ENCODE measurements at regions not wholly inside any gene's neighbourhood (a gene's known extent, or its start where the extent isn't known, plus 50 kb on each side); places are given as distances from the start of the nearest gene placed in this dataset.

DNA sequence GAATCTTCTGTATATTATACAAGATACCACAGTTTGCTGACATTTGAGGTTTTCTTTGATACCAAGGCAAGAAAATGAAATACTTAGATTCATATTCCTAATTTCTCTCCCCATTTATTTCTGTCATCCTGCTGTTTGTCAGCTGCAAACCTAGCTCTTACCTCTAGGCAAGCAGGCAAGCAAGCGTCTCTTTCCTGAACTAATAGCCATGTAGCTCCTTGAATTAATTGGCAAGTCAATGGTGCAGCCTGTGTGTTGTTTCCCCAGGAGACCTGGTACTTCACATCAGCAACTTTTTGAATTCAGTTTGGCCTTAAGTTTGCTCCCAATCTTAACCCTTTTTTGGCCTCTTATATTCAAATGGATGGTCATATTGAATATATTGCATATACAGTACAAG is 573.6 kb upstream of the ARRDC3 start:
- H3K36me3 ChIP-seq (ENCODE audit: control insufficient read depth, insufficient read depth, low read length): no peaks in the 10 kb centered on the region
- DNase-seq (ENCODE audit: low read depth in 2 of 2): no peak
- H3K27me3 ChIP-seq (ENCODE audit: control insufficient read depth, insufficient read depth, low read length): no peaks in the 10 kb centered on the region
- no peak overlapping the region for H3K4me3 ChIP-seq (replicated peaks in 1 of 4; ENCODE audit: control extremely low read depth in 1 of 4, insufficient read depth in 1 of 4, low read depth in 3 of 4, low read length in 4 of 4)
- no peaks in the 10 kb centered on the region for H3K4me1 ChIP-seq (ENCODE audit: control insufficient read depth, extremely low read depth, insufficient read depth, low read length)
- no peak for TF ChIP-seq EZH2 (IDR thresholded peaks at IDR 0.05; ENCODE audit: low read length, missing control alignments)
- TF ChIP-seq CTCF (conservative IDR thresholded peaks at IDR 0.05 in 1 of 2, IDR thresholded peaks at IDR 0.05 in 1 of 2; ENCODE audit: low read depth in 1 of 2, low read length in 2 of 2): no peak
- H3K79me2 ChIP-seq (ENCODE audit: control insufficient read depth, insufficient read depth, low read length): no peaks in the 10 kb centered on the region
- H3K9me3 ChIP-seq (ENCODE audit: control insufficient read depth, insufficient read depth, low read depth, low read length): no peaks in the 10 kb centered on the region
- no peak overlapping the region for H2AFZ ChIP-seq (ENCODE audit: low read length)
- H3K9ac ChIP-seq (ENCODE audit: insufficient read depth, low read length): no peak overlapping the region
- H3K27ac ChIP-seq (ENCODE audit: insufficient read depth, low read length): no peak overlapping the region
- H4K20me1 ChIP-seq (ENCODE audit: control insufficient read depth, extremely low read depth, insufficient read depth, low read length): no peaks in the 10 kb centered on the region
- H3K4me2 ChIP-seq (ENCODE audit: extremely low read depth, insufficient read depth, low read length): no peak overlapping the region

- no peak overlapping the region for H3K4me2 ChIP-seq (ENCODE audit: extremely low read depth, insufficient read depth, low read length)
- no peak overlapping the region for H3K9ac ChIP-seq (ENCODE audit: insufficient read depth, low read length)
- DNase-seq (ENCODE audit: low read depth in 2 of 2): peak in 1 of 2 donors; percentile 30
- TF ChIP-seq EZH2 (IDR thresholded peaks at IDR 0.05; ENCODE audit: low read length, missing control alignments) (no peak), CTCF (conservative IDR thresholded peaks at IDR 0.05 in 1 of 2, IDR thresholded peaks at IDR 0.05 in 1 of 2; ENCODE audit: low read depth in 1 of 2, low read length in 2 of 2) (no peak)
- H3K27ac ChIP-seq (ENCODE audit: insufficient read depth, low read length): no peak overlapping the region
- no peak overlapping the region for H3K4me3 ChIP-seq (replicated peaks in 1 of 4; ENCODE audit: control extremely low read depth in 1 of 4, insufficient read depth in 1 of 4, low read depth in 3 of 4, low read length in 4 of 4)
- no peaks in the 10 kb centered on the region for H3K27me3 ChIP-seq (ENCODE audit: control insufficient read depth, insufficient read depth, low read length)
- no peaks in the 10 kb centered on the region for H3K9me3 ChIP-seq (ENCODE audit: control insufficient read depth, insufficient read depth, low read depth, low read length)
- H3K36me3 ChIP-seq (ENCODE audit: control insufficient read depth, insufficient read depth, low read length): no peaks in the 10 kb centered on the region
- H3K79me2 ChIP-seq (ENCODE audit: control insufficient read depth, insufficient read depth, low read length): no peaks in the 10 kb centered on the region
- no peaks in the 10 kb centered on the region for H4K20me1 ChIP-seq (ENCODE audit: control insufficient read depth, extremely low read depth, insufficient read depth, low read length)
- no peaks in the 10 kb centered on the region for H3K4me1 ChIP-seq (ENCODE audit: control insufficient read depth, extremely low read depth, insufficient read depth, low read length)
- H2AFZ ChIP-seq (ENCODE audit: low read length): no peak overlapping the region
These were observed 572.5 kb upstream of the ARRDC3 start for GRCh38 chr5:91955610-91956009.

DNA sequence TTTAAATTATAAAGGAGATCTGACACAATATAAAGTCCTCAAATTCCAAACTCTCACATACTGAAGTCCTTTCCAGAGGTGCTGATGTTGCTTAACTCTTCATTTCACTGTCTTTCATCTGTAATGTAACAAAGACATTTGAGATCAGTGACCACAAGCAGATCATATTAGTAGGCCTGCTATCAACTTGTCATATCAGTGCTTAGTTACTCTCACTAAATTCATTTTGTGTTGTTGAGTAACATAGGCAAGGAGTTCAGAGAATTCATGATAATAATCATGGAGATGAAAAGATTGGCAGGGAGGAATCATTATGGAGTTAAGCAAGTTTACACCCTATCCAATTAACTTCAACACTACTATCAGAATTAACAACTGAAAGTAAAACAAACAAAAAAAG is 571.0 kb upstream of the ARRDC3 start:
- no peak overlapping the region for H2AFZ ChIP-seq (ENCODE audit: low read length)
- TF ChIP-seq EZH2 (IDR thresholded peaks at IDR 0.05; ENCODE audit: low read length, missing control alignments) (no peak), CTCF (conservative IDR thresholded peaks at IDR 0.05 in 1 of 2, IDR thresholded peaks at IDR 0.05 in 1 of 2; ENCODE audit: low read depth in 1 of 2, low read length in 2 of 2) (no peak)
- no peak overlapping the region for H3K27ac ChIP-seq (ENCODE audit: insufficient read depth, low read length)
- no peaks in the 10 kb centered on the region for H3K4me1 ChIP-seq (ENCODE audit: control insufficient read depth, extremely low read depth, insufficient read depth, low read length)
- H3K9ac ChIP-seq (ENCODE audit: insufficient read depth, low read length): no peak overlapping the region
- DNase-seq (ENCODE audit: low read depth in 2 of 2): no peak
- no peaks in the 10 kb centered on the region for H3K79me2 ChIP-seq (ENCODE audit: control insufficient read depth, insufficient read depth, low read length)
- no peaks in the 10 kb centered on the region for H4K20me1 ChIP-seq (ENCODE audit: control insufficient read depth, extremely low read depth, insufficient read depth, low read length)
- no peaks in the 10 kb centered on the region for H3K9me3 ChIP-seq (ENCODE audit: control insufficient read depth, insufficient read depth, low read depth, low read length)
- no peak overlapping the region for H3K4me3 ChIP-seq (replicated peaks in 1 of 4; ENCODE audit: control extremely low read depth in 1 of 4, insufficient read depth in 1 of 4, low read depth in 3 of 4, low read length in 4 of 4)
- H3K36me3 ChIP-seq (ENCODE audit: control insufficient read depth, insufficient read depth, low read length): no peaks in the 10 kb centered on the region
- no peak overlapping the region for H3K4me2 ChIP-seq (ENCODE audit: extremely low read depth, insufficient read depth, low read length)
- H3K27me3 ChIP-seq (ENCODE audit: control insufficient read depth, insufficient read depth, low read length): no peaks in the 10 kb centered on the region

Measured in fibroblast of lung (primary cell).